Ovary (tissue), 3 donors: ENCODE measurements at regions not wholly inside any gene's neighbourhood (a gene's known extent, or its start where the extent isn't known, plus 50 kb on each side); places are given as distances from the start of the nearest gene placed in this dataset.

Source experiments
- POLR2A ChIP-seq: fragments of 450-650 bp; IDR thresholded peaks from one replicate; pipeline ENCODE4 v1.6.1; 2017; ENCODE audit warnings: antibody characterized with exemption, mild to moderate bottlenecking, moderate library complexity
- TF ChIP-seq, protein P1 (sequence below), 3 donors: fragments of 450-650 bp in 2 of 3; fragments of 200-600 bp in 1 of 3; IDR thresholded peaks; one replicate each; pipeline versions ENCODE4 v1.5.1 to v1.8.0; 2016 to 2022; ENCODE audit warnings: antibody characterized with exemption in 3 of 3, mild to moderate bottlenecking in 1 of 3
- donor health status: DM: no; HTN: no; CAD: no.

DNA sequence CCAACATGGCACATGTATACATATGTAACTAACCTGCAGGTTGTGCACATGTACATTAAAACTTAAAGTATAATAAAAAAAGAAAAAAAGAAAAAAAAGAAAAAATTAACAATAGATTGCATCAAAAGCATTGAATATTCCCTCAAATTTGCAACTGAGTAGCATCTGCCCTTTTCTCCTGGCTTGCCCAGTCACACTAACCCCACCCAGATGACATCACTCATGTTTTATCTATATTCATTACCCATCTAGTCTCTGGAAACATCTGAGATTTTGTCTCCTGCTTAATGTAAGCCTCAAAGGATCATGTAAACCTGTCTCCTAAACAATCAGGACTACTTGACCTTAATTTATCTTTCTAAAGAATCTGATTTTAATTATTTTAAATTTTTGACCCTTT is 706.8 kb downstream of the CD109 start:
- TF ChIP-seq, protein P1, sequence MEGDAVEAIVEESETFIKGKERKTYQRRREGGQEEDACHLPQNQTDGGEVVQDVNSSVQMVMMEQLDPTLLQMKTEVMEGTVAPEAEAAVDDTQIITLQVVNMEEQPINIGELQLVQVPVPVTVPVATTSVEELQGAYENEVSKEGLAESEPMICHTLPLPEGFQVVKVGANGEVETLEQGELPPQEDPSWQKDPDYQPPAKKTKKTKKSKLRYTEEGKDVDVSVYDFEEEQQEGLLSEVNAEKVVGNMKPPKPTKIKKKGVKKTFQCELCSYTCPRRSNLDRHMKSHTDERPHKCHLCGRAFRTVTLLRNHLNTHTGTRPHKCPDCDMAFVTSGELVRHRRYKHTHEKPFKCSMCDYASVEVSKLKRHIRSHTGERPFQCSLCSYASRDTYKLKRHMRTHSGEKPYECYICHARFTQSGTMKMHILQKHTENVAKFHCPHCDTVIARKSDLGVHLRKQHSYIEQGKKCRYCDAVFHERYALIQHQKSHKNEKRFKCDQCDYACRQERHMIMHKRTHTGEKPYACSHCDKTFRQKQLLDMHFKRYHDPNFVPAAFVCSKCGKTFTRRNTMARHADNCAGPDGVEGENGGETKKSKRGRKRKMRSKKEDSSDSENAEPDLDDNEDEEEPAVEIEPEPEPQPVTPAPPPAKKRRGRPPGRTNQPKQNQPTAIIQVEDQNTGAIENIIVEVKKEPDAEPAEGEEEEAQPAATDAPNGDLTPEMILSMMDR (IDR thresholded peaks at IDR 0.05), result no peak
- no peak for TF ChIP-seq POLR2A
